ENCODE measurements at regions not wholly inside any gene's neighbourhood (a gene's known extent, or its start where the extent isn't known, plus 50 kb on each side); places are given as distances from the start of the nearest gene placed in this dataset.

DNA sequence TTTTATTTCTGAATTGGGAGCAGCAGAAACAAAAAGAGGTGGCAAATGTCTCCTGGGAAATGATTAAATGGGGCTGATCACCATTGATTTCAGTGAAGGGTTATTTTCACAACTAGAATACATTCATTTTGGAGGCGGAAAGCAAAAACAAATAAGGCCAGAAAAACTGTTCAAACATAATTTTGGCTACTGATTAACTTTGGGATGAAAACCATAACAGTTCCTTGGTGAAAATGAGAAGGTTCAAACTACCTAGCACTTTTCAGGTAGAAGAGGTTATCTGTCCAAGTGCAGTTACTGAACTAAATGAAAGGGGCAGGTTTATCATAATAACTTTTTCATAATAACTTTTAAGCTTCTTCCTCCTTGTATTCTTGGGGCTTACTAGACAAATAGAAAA is 718.5 kb downstream of the CDH11 start:
- POLR2A ChIA-PET, result no interaction called here
- ATAC-seq (ENCODE audit: low read depth) (no peak), DNase-seq (no peak)
- no peaks in the 10 kb centered on the region for H3K4me1 Mint-ChIP-seq
- H3K9me3 Mint-ChIP-seq, result peaks cover 3% of the 10 kb centered on the region
- no peak overlapping the region for H3K4me3 Mint-ChIP-seq
- intact Hi-C loops (cut with micrococcal nuclease), result no loop called here
- no peaks in the 10 kb centered on the region for H3K27me3 Mint-ChIP-seq
- no peaks in the 10 kb centered on the region for H3K36me3 Mint-ChIP-seq (ENCODE audit: low read depth)
- CTCF ChIA-PET, result no interaction called here
- TF ChIP-seq CTCF (IDR thresholded peaks at IDR 0.05), result no peak
- H3K27ac Mint-ChIP-seq, result no peak overlapping the region

- H3K36me3 Mint-ChIP-seq (ENCODE audit: low read depth), result no peaks in the 10 kb centered on the region
- DNase-seq (no peak), ATAC-seq (ENCODE audit: low read depth) (no peak)
- H3K4me1 Mint-ChIP-seq, result no peaks in the 10 kb centered on the region
- intact Hi-C loops (cut with micrococcal nuclease), result no loop called here
- peaks cover 2% of the 10 kb centered on the region for H3K9me3 Mint-ChIP-seq
- ChIA-PET POLR2A (no interaction called here), CTCF (no interaction called here)
- H3K4me3 Mint-ChIP-seq, result no peak overlapping the region
- H3K27ac Mint-ChIP-seq, result no peak overlapping the region
- no peaks in the 10 kb centered on the region for H3K27me3 Mint-ChIP-seq
- TF ChIP-seq CTCF (IDR thresholded peaks at IDR 0.05), result no peak
Observed at GRCh38 chr16:64398793-64399192, 723.1 kb downstream of the CDH11 start.

DNA sequence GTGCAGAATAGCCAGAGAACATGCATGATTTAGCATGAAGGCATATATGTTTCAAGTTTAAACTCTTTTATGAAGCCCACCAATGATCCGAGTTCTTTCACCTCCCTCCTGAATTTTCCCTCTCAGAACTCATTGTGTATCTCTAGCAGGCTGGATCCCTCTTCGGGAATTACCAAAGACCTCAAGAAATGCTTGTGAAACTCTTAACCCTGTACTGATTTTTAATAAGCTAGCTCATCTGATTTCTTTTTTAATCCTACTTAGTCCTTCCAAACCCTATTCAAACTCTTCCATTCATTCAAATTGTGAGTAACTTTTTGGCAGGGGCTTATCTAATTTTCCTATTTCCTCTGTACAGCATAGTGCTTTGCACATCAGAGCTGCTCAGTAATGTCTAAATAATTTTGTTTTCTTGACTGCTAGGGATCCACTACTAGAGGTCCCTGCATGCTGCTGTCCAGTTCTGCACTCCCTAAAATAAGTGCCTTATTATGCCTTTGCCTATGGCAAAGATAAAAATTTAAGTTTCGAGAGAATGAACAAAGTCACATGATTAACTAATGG is 723.8 kb downstream of the CDH11 start:
- H3K36me3 Mint-ChIP-seq (ENCODE audit: low read depth), result no peaks in the 10 kb centered on the region
- TF ChIP-seq CTCF (IDR thresholded peaks at IDR 0.05), result no peak
- H3K27ac Mint-ChIP-seq, result no peak overlapping the region
- H3K4me1 Mint-ChIP-seq, result no peaks in the 10 kb centered on the region
- DNase-seq, result no peak
- peaks cover 2% of the 10 kb centered on the region for H3K9me3 Mint-ChIP-seq
- CTCF ChIA-PET, result no interaction called here
- POLR2A ChIA-PET, result no interaction called here
- intact Hi-C loops (cut with micrococcal nuclease), result no loop called here
- no peak overlapping the region for H3K4me3 Mint-ChIP-seq
- no peak for ATAC-seq (ENCODE audit: low read depth)
- H3K27me3 Mint-ChIP-seq, result no peaks in the 10 kb centered on the region

GRCh38 chr16:64397042-64397441 is 724.8 kb downstream of the CDH11 start:
- ChIA-PET CTCF (no interaction called here), POLR2A (no interaction called here)
- ATAC-seq (ENCODE audit: low read depth), result no peak
- H3K27ac Mint-ChIP-seq, result no peak overlapping the region
- DNase-seq, result no peak
- H3K9me3 Mint-ChIP-seq, result peaks cover 2% of the 10 kb centered on the region
- no peak for TF ChIP-seq CTCF (IDR thresholded peaks at IDR 0.05)
- no peak overlapping the region for H3K4me3 Mint-ChIP-seq
- H3K4me1 Mint-ChIP-seq, result no peaks in the 10 kb centered on the region
- H3K36me3 Mint-ChIP-seq (ENCODE audit: low read depth), result no peaks in the 10 kb centered on the region
- intact Hi-C loops (cut with micrococcal nuclease), result no loop called here
- no peaks in the 10 kb centered on the region for H3K27me3 Mint-ChIP-seq

DNA sequence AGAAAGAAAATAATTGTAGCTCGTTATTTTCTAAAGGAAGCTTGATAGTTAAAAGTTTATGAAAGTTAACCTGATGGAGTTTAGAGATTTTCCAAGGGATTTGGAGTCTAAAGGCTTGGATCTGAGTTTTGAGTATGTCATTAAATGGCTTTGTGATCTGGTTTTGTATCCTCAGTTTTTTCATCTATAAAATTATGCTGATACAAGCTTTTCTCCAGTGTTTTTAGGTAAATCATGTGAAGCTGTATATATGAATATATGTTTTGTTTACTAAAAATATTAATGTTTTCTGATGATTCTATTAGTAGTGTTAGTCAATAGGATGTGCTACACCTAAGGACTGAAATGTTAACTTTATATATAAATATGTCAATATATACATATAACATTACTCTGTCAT is 727.8 kb downstream of the CDH11 start:
- H3K4me3 Mint-ChIP-seq, result no peak overlapping the region
- H3K27me3 Mint-ChIP-seq, result no peaks in the 10 kb centered on the region
- ATAC-seq (ENCODE audit: low read depth), result no peak
- CTCF ChIA-PET, result no interaction called here
- no peak for TF ChIP-seq CTCF (IDR thresholded peaks at IDR 0.05)
- no peaks in the 10 kb centered on the region for H3K36me3 Mint-ChIP-seq (ENCODE audit: low read depth)
- POLR2A ChIA-PET, result no interaction called here
- intact Hi-C loops (cut with micrococcal nuclease), result no loop called here
- no peak for DNase-seq
- H3K9me3 Mint-ChIP-seq, result peaks cover 9% of the 10 kb centered on the region
- H3K27ac Mint-ChIP-seq, result no peak overlapping the region
- no peaks in the 10 kb centered on the region for H3K4me1 Mint-ChIP-seq

All from activated B cell treated with CpG ODN at 0.5 μM for 24 hours (primary cell).